MM.1S (cell line): ENCODE measurements at regions not wholly inside any gene's neighbourhood (a gene's known extent, or its start where the extent isn't known, plus 50 kb on each side); places are given as distances from the start of the nearest gene placed in this dataset.
"Not testable (repeated sequence)": the region's sequence is repeated elsewhere in the genome, so short reads cannot be mapped to it uniquely, and the experiment has no call there.

Experiments
- CTCF ChIP-seq: fragments of 300-600 bp; sonication (generic); IDR thresholded peaks from 2 replicates; pipeline ENCODE4 v1.5.1; 2016; ENCODE audit warnings: antibody characterized with exemption, low read length, mixed read lengths
- EZH2 ChIP-seq: fragments of 300-600 bp; sonication (generic); optimal IDR thresholded peaks from 2 replicates; pipeline ENCODE3; 2017; ENCODE audit warnings: low read depth, mild to moderate bottlenecking, antibody characterized with exemption, low read length, mixed read lengths
- EZH2phosphoT487 ChIP-seq: fragments of 300-600 bp; sonication (generic); IDR thresholded peaks from 2 replicates; pipeline ENCODE4 v1.6.1; 2018; ENCODE audit warnings: antibody characterized with exemption, low read length

- TF ChIP-seq EZH2, CTCF, EZH2phosphoT487: not testable (repeated sequence)
Observed at GRCh38 chr15:20244792-20245191, 296.8 kb downstream of the GOLGA6L6 start.
